GM12873 (cell line): ENCODE measurements at regions not wholly inside any gene's neighbourhood (a gene's known extent, or its start where the extent isn't known, plus 50 kb on each side); places are given as distances from the start of the nearest gene placed in this dataset.

Experiments used
- CTCF ChIP-seq: IDR thresholded peaks from 2 replicates; pipeline ENCODE4 v1.5.1; 2012; ENCODE audit warnings: low read depth, mild to moderate bottlenecking, moderate library complexity, low read length, control low read depth; ENCODE audit not compliant: insufficient read depth; ENCODE audit errors: missing control alignments

DNA sequence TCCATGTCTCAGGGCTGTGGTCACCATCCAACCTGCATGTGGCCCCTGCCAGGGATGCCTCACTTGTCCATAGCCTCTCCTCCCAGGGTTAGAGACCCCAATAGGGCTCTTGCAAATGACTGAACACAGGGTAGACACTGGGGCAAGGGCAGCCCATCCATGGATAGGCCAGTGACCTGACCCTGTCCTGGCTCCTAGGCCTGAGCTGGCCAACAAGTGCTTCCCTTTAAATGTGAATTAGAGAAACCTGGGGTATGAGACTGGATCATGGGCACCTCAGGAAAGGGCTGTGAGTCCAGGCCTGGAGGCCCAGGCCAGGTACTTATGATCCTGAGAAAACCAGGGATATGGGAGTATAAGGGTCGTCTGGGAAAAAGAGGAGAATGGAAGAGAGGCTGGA lies 64.5 kb downstream of the COPS8 start:
- no peak for TF ChIP-seq CTCF

DNA sequence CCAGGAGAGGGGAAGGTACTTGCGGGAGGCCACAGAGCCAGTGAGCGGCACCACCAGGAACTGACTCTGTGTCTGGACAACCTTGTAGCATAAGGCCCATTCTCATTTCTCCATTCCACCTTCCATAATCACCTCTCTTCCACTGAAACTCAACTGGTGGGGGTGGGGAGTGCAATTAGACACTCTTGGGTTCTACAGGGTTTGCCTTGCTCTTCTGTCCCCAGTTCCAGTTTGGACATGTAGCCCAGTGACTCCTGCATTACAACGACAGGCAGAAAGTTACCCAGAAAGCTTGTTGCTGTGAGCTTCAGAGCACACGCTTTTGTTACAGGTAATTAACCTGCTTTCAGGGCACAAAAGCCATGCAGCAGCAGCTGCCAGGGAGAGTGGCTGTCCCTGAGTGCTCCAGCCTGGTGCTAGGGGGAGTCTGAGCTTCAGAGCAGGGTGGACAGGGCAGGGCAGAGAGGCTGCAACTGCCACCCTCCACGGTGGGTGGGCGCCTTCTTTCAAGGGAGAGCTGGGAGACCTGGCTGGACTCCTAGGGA lies 65.2 kb downstream of the COPS8 start:
- no peak for TF ChIP-seq CTCF

- TF ChIP-seq CTCF: no peak
These were observed 66.7 kb downstream of the COPS8 start for GRCh38 chr2:237152361-237152760.

- TF ChIP-seq CTCF: no peak
These were observed 67.5 kb downstream of the COPS8 start for GRCh38 chr2:237153181-237153580.

DNA sequence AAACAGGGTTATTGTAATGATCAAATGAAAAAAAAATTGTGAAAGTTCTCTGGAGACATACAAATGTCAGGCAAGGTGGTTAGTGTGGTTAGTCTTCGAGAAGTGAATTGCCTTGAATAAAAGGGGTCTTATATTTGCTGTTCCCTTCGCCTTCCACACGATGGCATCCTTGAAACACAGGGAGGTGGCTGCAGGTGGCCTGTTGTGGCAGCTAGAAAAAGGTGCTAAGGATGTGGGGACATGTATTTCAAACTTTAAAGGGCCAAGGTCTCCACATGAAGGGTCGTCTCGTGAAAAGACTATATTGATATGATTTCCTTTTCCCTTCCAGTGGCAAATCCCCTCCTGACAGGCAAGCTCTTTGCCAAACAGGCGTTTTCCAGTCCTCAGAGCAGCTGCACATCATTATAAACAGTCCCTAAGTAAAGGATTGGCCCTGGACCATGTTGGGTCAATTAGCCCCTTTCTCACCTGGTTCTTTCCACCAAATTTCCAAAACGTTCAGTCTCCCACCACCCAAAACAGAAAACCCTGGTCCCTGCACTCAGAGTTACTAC lies 68.5 kb downstream of the COPS8 start:
- TF ChIP-seq CTCF: peak; percentile 82

DNA sequence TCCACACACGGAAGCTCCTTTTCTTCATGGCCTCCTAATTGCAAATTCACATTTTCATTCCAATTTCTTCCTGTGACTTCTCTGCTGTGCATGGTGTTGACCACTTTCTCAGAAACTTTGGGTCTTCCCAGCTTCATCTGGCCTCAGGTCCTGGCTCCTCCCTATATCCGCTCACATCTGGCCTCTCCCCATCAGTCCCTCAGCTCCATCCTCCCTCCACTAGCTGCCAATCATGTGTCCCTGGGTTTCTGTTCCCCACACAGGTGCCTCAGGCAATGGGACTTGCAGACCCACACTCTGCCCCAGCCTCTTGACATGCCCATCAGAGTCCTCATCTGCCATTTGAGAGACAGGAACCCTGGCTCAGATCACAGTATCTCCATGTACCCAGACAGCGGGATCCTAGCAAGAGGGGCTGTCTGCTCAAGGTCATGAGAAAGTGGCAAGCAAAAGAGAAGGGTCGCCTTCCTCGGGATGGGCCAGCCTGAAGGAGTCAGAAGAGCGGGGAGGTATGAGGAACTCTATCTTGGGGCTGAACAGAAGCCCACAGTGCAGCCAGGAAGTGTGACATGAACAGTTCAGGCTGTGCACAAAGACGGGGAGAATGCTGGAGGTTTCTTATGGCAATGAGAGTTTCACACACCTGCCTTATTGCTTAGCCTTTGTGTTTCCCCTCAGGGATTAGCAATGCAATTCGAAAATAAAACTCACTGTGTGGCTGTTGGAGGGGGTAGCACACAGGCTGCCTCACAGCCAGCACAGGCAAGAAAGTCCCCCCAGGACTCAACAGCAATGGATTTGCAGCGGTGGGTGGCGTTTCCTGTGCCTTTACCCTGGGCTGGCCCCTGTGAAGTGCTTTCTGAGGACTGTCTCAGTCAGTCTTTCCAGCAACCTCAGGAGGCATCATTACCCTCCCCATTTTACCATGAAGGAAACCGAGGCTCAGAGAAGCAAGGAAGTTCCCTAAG lies 69.5 kb downstream of the COPS8 start:
- no peak for TF ChIP-seq CTCF

DNA sequence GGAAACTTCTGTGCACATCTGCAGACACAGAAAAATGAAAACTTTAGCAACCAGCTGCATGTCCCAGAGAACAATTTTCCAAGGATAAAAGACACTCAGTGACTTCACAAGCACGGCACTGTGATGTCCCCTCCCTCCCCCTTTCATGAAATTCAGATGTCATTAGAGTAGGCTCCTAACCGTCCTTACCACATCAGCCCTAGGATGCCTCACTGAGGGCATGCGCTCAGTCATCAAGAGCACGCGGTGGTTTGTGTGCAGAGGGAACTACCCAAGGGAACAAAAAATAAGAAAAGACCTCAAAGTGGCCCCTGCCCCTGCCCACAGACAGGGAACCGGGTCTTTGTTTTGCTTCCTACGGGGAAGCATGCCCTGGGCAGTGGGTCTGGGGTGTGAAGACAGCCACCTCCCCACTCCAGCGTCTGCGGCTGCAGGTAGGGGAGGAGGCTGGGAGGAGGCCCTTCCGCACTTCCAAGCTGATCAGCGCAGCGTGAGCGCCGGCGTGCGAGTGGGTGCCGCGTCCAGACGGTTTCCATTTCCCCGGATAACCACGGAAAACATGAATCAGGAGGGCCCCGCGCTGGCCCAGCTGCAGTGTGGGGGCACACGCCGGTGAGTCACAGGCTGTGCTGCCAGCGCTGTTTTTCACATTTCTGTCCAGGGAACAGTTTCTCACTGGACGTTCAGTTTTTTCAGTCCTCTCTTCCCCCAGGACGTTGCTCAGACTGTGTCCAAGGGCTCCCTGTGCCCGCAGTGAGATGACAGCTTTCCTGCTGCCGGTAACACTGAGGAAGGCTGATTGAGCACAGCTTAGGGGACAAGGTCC lies 70.6 kb downstream of the COPS8 start:
- no peak for TF ChIP-seq CTCF
